CD14-positive monocyte (primary cell): ENCODE measurements at regions not wholly inside any gene's neighbourhood (a gene's known extent, or its start where the extent isn't known, plus 50 kb on each side); places are given as distances from the start of the nearest gene placed in this dataset.

ENCODE experiments used
- DNase-seq, 3 donors: peaks; one replicate each; pipeline ENCODE4 v3.0.0-alpha.2; 2011 to 2022
- H2AFZ ChIP-seq: 2 replicates; pipeline ENCODE4 v1.6.0; 2012; ENCODE audit warnings: mild to moderate bottlenecking, low read depth, low read length, inconsistent platforms; ENCODE audit not compliant: insufficient read depth, poor library complexity, severe bottlenecking
- H3K27ac ChIP-seq, 2 donors: 1 replicate in 1 of 2; 2 replicates in 1 of 2; pipeline ENCODE4 v1.5.1; 2012 to 2013; ENCODE audit warnings: low read length in 2 of 2, control low read depth in 1 of 2, inconsistent platforms in 1 of 2, low read depth in 1 of 2, mild to moderate bottlenecking in 1 of 2
- H3K27me3 ChIP-seq, 2 donors: one replicate each; pipeline versions ENCODE4 v1.6.0 to v1.6.1; 2011 to 2013; ENCODE audit warnings: low read length in 2 of 2; ENCODE audit not compliant: control insufficient read depth in 2 of 2, insufficient read depth in 2 of 2
- H3K36me3 ChIP-seq, 2 donors: replicated peaks in 1 of 2; 1 replicate in 1 of 2; 2 replicates in 1 of 2; pipeline versions ENCODE4 v1.5.1 to v1.6.1; 2012 to 2013; ENCODE audit warnings: low read length in 2 of 2, control low read depth in 1 of 2, inconsistent platforms in 1 of 2, mild to moderate bottlenecking in 1 of 2; ENCODE audit not compliant: insufficient read depth in 2 of 2, control insufficient read depth in 1 of 2
- H3K4me1 ChIP-seq, 2 donors: 1 replicate in 1 of 2; 2 replicates in 1 of 2; pipeline versions ENCODE4 v1.5.1 to v1.6.1; 2012 to 2013; ENCODE audit warnings: low read length in 2 of 2, control low read depth in 1 of 2, inconsistent platforms in 1 of 2, mild to moderate bottlenecking in 1 of 2, moderate library complexity in 1 of 2; ENCODE audit not compliant: insufficient read depth in 2 of 2, control insufficient read depth in 1 of 2
- H3K4me2 ChIP-seq: replicated peaks from 2 replicates; pipeline ENCODE3; 2012; ENCODE audit warnings: low read length, moderate library complexity, mild to moderate bottlenecking; ENCODE audit not compliant: poor library complexity, severe bottlenecking; ENCODE audit errors: extremely low read depth
- H3K4me3 ChIP-seq, 3 experiments: fragments of 200-600 bp in 1 of 3; sonication (generic) in 1 of 3; replicated peaks in 1 of 3; 1 replicate in 2 of 3; 2 replicates in 1 of 3; pipeline ENCODE4 v1.5.1; 2011 to 2013; ENCODE audit warnings: low read length in 3 of 3, mild to moderate bottlenecking in 3 of 3, control low read depth in 2 of 3, low read depth in 2 of 3, inconsistent platforms in 1 of 3, moderate library complexity in 1 of 3
- H3K79me2 ChIP-seq: 2 replicates; pipeline ENCODE4 v1.6.0; 2012; ENCODE audit warnings: mild to moderate bottlenecking, control low read depth, inconsistent platforms, low read length, moderate library complexity; ENCODE audit not compliant: insufficient read depth
- H3K9ac ChIP-seq: 2 replicates; pipeline ENCODE4 v1.6.0; 2017; ENCODE audit warnings: low read length, mild to moderate bottlenecking; ENCODE audit not compliant: insufficient read depth, poor library complexity, severe bottlenecking
- H3K9me3 ChIP-seq, 2 donors: replicated peaks in 1 of 2; 1 replicate in 1 of 2; 2 replicates in 1 of 2; pipeline versions ENCODE4 v1.5.1 to v1.6.1; 2012 to 2013; ENCODE audit warnings: low read length in 2 of 2, control low read depth in 1 of 2; ENCODE audit not compliant: control insufficient read depth in 1 of 2, insufficient read depth in 1 of 2
- H4K20me1 ChIP-seq: 2 replicates; pipeline ENCODE4 v1.6.0; 2012; ENCODE audit warnings: mild to moderate bottlenecking, low read length, control low read depth, moderate library complexity; ENCODE audit not compliant: insufficient read depth
- H3K27ac Mint-ChIP-seq, 7 donors: one replicate each; pipeline ENCODE4 v1.8.0; 2020; ENCODE audit warnings: mild to moderate bottlenecking in 7 of 7, mixed read lengths in 7 of 7, moderate library complexity in 6 of 7, inconsistent platforms in 2 of 7
- H3K27me3 Mint-ChIP-seq, 3 donors: one replicate each; pipeline ENCODE4 v1.8.0; 2021 to 2022; ENCODE audit warnings: low read depth in 3 of 3, mild to moderate bottlenecking in 3 of 3, mixed read lengths in 3 of 3, moderate library complexity in 3 of 3, inconsistent platforms in 1 of 3
- H3K36me3 Mint-ChIP-seq, 2 donors: one replicate each; pipeline ENCODE4 v1.8.0; 2020; ENCODE audit warnings: mixed read lengths in 2 of 2, inconsistent platforms in 1 of 2, mild to moderate bottlenecking in 1 of 2
- H3K4me1 Mint-ChIP-seq: one replicate; pipeline ENCODE4 v1.8.0; 2020; ENCODE audit warnings: mild to moderate bottlenecking, mixed read lengths
- H3K4me3 Mint-ChIP-seq, 2 donors: one replicate each; pipeline ENCODE4 v1.8.0; 2020; ENCODE audit warnings: mild to moderate bottlenecking in 2 of 2, mixed read lengths in 2 of 2, moderate library complexity in 1 of 2
- H3K9me3 Mint-ChIP-seq, 7 donors: one replicate each; pipeline ENCODE4 v1.8.0; 2020 to 2022; ENCODE audit warnings: mixed read lengths in 7 of 7, mild to moderate bottlenecking in 6 of 7, moderate library complexity in 6 of 7, inconsistent platforms in 2 of 7
- WGBS: methylation state at CpG from one replicate; pipeline ENCODE4 v1.1.5; 2013; ENCODE audit warnings: missing lambda C conversion rate; ENCODE audit not compliant: insufficient coverage; 5-methylcytosine and 5-hydroxymethylcytosine counted together
- intact Hi-C, 2 donors: fragments of 100-400 bp; cut with micrococcal nuclease; formaldehyde crosslinking; loops; one replicate each; pipeline versions ENCODE4 v1.15.0 to v1.15.1; 2023
- TF ChIP-seq, protein P1 (sequence below): fragments of 200-600 bp; IDR thresholded peaks from one replicate; pipeline ENCODE4 v1.8.0; 2022; ENCODE audit warnings: antibody characterized with exemption, mild to moderate bottlenecking

DNA sequence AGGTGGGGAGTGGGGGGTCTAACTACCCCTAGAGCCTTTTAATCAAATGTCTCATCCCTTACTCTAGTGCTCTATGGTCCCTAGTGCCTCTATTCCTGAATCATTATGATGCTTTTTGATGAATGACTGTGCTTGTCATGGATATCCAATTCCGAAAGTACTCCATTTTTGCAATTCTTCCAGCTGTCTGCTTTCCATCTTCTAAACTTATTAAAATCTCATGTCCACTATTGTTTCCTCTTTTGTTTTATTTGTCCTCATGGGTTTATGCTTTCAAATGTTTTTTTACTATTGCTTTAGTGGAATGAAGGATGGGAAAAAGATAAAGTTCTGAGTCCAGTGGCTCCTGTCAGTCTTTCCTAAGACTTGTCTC is 77.2 kb upstream of the KCNMB2 start:
- H3K4me1 ChIP-seq: no peaks in the 10 kb centered on the region
- peaks cover 0 to 8% (median 4%) of the 10 kb centered on the region in 7 donors for H3K9me3 Mint-ChIP-seq
- no peak overlapping the region for H3K9ac ChIP-seq
- no peak overlapping the region for H3K4me3 Mint-ChIP-seq
- H3K27me3 Mint-ChIP-seq: peaks cover 0 to 6% (median 3%) of the 10 kb centered on the region in 3 donors
- H3K79me2 ChIP-seq: no peaks in the 10 kb centered on the region
- H3K4me3 ChIP-seq: no peak overlapping the region
- no peaks in the 10 kb centered on the region for H3K36me3 ChIP-seq
- H3K27ac ChIP-seq: no peak overlapping the region
- TF ChIP-seq, protein P1, sequence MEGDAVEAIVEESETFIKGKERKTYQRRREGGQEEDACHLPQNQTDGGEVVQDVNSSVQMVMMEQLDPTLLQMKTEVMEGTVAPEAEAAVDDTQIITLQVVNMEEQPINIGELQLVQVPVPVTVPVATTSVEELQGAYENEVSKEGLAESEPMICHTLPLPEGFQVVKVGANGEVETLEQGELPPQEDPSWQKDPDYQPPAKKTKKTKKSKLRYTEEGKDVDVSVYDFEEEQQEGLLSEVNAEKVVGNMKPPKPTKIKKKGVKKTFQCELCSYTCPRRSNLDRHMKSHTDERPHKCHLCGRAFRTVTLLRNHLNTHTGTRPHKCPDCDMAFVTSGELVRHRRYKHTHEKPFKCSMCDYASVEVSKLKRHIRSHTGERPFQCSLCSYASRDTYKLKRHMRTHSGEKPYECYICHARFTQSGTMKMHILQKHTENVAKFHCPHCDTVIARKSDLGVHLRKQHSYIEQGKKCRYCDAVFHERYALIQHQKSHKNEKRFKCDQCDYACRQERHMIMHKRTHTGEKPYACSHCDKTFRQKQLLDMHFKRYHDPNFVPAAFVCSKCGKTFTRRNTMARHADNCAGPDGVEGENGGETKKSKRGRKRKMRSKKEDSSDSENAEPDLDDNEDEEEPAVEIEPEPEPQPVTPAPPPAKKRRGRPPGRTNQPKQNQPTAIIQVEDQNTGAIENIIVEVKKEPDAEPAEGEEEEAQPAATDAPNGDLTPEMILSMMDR: no peak
- no peak for DNase-seq
- H3K4me1 Mint-ChIP-seq: no peaks in the 10 kb centered on the region
- no peak overlapping the region for H3K4me2 ChIP-seq
- H3K36me3 Mint-ChIP-seq: no peaks in the 10 kb centered on the region
- H3K9me3 ChIP-seq: peaks cover 0 to 13% of the 10 kb centered on the region in 2 donors
- no peaks in the 10 kb centered on the region for H4K20me1 ChIP-seq
- no CpG with 5 or more reads among the region's 1 CpG for WGBS
- no peak overlapping the region for H2AFZ ChIP-seq
- no peaks in the 10 kb centered on the region for H3K27me3 ChIP-seq
- no peak overlapping the region for H3K27ac Mint-ChIP-seq
- intact Hi-C loops: no loop called here

DNA sequence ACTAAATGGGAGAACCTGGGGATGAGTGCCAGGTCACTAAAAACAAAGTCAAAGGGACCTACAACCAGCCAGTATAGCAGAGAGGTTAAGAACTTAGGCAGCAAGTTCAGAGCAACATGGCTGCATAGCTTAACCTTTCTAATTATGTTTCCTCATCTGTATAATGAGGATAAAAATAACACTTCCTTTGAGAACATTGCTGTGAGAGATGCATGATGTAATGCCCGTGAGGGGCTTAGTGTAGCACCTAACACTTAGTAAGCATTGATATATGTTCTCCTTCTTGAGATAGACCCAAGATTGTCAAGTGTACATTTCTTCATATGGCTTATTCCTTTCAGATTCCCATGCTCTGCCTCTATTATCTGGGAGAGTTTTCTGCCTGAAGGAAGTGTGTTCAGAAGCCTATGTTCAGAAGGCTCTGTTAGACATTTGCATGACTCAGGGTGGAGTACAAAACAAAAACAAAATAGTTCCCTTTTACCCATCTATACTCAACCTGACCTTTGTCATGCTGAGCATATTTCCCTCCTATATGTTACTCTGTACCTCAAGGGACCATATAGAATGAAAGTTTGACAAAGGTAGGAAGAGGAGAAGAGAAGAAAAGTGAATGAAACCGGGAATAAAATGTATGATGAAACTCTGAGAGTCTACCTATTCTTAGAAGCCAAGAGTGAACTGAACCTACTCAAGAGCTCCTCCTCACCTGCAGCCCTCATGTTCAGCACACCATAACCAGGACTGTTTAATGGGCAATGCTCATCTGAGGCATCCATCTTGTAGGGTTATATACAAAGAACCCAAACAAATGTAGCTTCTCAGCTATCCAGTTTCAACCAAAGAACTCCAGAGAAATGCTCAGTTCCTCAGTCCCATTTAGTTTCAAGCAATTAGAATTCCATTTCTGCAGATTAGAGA is 70.7 kb upstream of the KCNMB2 start:
- no peaks in the 10 kb centered on the region for H3K36me3 ChIP-seq
- no peak for DNase-seq
- H3K9ac ChIP-seq: no peak overlapping the region
- no CpG with 5 or more reads among the region's 2 CpGs for WGBS
- Mint-ChIP-seq H3K27me3 (peaks cover 0 to 3% (median 0%) of the 10 kb centered on the region in 3 donors), H3K4me3 (no peak overlapping the region), H3K36me3 (no peaks in the 10 kb centered on the region), H3K4me1 (no peaks in the 10 kb centered on the region), H3K27ac (no peak overlapping the region), H3K9me3 (peaks cover 0 to 8% (median 4%) of the 10 kb centered on the region in 7 donors)
- peaks cover 0 to 13% of the 10 kb centered on the region in 2 donors for H3K9me3 ChIP-seq
- H3K4me1 ChIP-seq: no peaks in the 10 kb centered on the region
- no peak overlapping the region for H3K4me2 ChIP-seq
- intact Hi-C loops: no loop called here
- no peak overlapping the region for H3K27ac ChIP-seq
- TF ChIP-seq, protein P1: no peak
- H3K4me3 ChIP-seq: no peak overlapping the region
- H3K27me3 ChIP-seq: no peaks in the 10 kb centered on the region
- H4K20me1 ChIP-seq: no peaks in the 10 kb centered on the region
- H2AFZ ChIP-seq: no peak overlapping the region
- H3K79me2 ChIP-seq: no peaks in the 10 kb centered on the region
